PFSK-1 (cell line): ENCODE measurements at regions not wholly inside any gene's neighbourhood (a gene's known extent, or its start where the extent isn't known, plus 50 kb on each side); places are given as distances from the start of the nearest gene placed in this dataset.

Experiments used
- FOXP2 ChIP-seq: optimal IDR thresholded peaks from 2 replicates; pipeline ENCODE3; 2011; ENCODE audit warnings: borderline replicate concordance, control low read depth, inconsistent platforms; ENCODE audit not compliant: insufficient read depth; ENCODE audit errors: extremely low read length, extremely low read depth
- POLR2AphosphoS5 ChIP-seq: IDR thresholded peaks from 2 replicates; pipeline ENCODE4 v1.6.1; 2012; ENCODE audit warnings: low read depth, mild to moderate bottlenecking, control low read depth, low read length, moderate library complexity
- SIN3A ChIP-seq: IDR thresholded peaks from 2 replicates; pipeline ENCODE4 v1.6.1; 2012; ENCODE audit warnings: mild to moderate bottlenecking, low read length, moderate library complexity, borderline replicate concordance; ENCODE audit not compliant: insufficient read depth
- TAF1 ChIP-seq: IDR thresholded peaks from 2 replicates; pipeline ENCODE4 v1.6.1; 2012; ENCODE audit warnings: low read length, control low read depth, borderline replicate concordance; ENCODE audit not compliant: insufficient read depth
- TF ChIP-seq, protein P1 (sequence below), 2 experiments: IDR thresholded peaks; 2 replicates each; pipeline versions ENCODE4 v1.6.1 to v1.8.0; 2011 to 2012; ENCODE audit warnings: low read depth in 2 of 2, low read length in 2 of 2, control low read depth in 1 of 2, inconsistent platforms in 1 of 2, mild to moderate bottlenecking in 1 of 2, moderate library complexity in 1 of 2; ENCODE audit not compliant: insufficient read depth in 1 of 2

DNA sequence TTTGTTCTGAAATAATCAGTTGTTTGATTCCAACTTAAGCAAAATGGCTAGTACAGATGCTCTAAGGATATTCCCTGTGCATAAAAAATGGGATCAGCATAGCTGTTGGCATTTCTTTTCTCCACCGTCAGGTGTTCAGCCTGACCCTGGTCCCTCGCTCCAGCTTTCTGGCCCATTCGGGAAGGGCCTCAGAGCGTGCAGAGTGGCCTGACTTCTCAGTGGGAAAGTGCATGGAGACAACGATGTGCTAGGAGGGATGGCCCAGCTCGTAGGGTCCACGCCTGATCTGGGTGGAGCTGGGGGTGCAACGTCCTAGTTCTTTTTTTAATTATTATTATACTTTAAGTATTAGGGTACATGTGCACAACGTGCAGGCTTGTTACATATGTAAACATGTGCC lies 319.1 kb upstream of the IRX4 start:
- TF ChIP-seq, protein P1, sequence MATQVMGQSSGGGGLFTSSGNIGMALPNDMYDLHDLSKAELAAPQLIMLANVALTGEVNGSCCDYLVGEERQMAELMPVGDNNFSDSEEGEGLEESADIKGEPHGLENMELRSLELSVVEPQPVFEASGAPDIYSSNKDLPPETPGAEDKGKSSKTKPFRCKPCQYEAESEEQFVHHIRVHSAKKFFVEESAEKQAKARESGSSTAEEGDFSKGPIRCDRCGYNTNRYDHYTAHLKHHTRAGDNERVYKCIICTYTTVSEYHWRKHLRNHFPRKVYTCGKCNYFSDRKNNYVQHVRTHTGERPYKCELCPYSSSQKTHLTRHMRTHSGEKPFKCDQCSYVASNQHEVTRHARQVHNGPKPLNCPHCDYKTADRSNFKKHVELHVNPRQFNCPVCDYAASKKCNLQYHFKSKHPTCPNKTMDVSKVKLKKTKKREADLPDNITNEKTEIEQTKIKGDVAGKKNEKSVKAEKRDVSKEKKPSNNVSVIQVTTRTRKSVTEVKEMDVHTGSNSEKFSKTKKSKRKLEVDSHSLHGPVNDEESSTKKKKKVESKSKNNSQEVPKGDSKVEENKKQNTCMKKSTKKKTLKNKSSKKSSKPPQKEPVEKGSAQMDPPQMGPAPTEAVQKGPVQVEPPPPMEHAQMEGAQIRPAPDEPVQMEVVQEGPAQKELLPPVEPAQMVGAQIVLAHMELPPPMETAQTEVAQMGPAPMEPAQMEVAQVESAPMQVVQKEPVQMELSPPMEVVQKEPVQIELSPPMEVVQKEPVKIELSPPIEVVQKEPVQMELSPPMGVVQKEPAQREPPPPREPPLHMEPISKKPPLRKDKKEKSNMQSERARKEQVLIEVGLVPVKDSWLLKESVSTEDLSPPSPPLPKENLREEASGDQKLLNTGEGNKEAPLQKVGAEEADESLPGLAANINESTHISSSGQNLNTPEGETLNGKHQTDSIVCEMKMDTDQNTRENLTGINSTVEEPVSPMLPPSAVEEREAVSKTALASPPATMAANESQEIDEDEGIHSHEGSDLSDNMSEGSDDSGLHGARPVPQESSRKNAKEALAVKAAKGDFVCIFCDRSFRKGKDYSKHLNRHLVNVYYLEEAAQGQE (IDR thresholded peaks at IDR 0.05; ENCODE audit: insufficient read depth in 1 of 2, low read depth in 2 of 2, low read length in 2 of 2), result no peak
- TF ChIP-seq POLR2AphosphoS5 (no peak), FOXP2 (no peak), SIN3A (no peak), TAF1 (no peak)

DNA sequence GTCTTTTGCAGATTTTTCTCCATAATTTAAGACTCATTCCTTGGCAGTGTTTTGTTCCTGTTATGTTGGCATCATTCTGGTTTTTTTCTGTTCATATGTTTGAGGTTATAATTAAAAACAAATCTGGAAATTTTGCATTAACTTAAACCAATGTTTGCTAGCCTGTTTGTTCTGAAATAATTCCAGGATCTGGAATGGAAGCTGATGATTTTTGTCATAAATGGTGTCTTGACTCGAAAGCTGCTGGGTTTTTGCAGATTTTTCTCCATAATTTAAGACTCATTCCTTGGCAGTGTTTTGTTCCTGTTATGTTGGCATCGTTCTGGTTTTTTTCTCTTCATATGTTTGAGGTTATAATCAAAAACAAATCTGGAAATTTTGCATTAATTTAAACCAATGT lies 318.7 kb upstream of the IRX4 start:
- TF ChIP-seq FOXP2 (no peak), TAF1 (no peak), SIN3A (no peak), POLR2AphosphoS5 (no peak)
- TF ChIP-seq, protein P1 (IDR thresholded peaks at IDR 0.05; ENCODE audit: insufficient read depth in 1 of 2, low read depth in 2 of 2, low read length in 2 of 2), result no peak

DNA sequence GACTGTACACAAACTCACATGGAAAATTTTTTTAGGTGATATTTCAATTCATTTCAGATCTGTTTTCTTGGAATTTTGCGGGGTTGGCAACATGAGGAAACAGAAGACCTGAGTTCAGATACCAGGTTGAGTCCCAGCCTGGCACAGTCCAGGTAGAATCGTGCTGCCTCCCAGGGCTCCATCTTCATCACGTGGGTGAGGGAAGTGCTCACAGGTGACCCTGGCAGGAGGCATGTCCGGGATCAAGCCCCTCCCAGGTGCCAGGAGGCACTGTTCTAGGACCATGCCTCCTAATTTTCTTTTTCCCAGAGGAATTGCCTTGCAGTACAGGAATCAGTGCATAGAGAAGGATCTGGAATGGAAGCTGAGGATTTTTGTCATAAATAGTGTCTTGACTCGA lies 318.3 kb upstream of the IRX4 start:
- TF ChIP-seq SIN3A, result no peak
- TF ChIP-seq, protein P1 (IDR thresholded peaks at IDR 0.05; ENCODE audit: insufficient read depth in 1 of 2, low read depth in 2 of 2, low read length in 2 of 2), result no peak
- no peak for TF ChIP-seq FOXP2
- no peak for TF ChIP-seq TAF1
- TF ChIP-seq POLR2AphosphoS5, result no peak

DNA sequence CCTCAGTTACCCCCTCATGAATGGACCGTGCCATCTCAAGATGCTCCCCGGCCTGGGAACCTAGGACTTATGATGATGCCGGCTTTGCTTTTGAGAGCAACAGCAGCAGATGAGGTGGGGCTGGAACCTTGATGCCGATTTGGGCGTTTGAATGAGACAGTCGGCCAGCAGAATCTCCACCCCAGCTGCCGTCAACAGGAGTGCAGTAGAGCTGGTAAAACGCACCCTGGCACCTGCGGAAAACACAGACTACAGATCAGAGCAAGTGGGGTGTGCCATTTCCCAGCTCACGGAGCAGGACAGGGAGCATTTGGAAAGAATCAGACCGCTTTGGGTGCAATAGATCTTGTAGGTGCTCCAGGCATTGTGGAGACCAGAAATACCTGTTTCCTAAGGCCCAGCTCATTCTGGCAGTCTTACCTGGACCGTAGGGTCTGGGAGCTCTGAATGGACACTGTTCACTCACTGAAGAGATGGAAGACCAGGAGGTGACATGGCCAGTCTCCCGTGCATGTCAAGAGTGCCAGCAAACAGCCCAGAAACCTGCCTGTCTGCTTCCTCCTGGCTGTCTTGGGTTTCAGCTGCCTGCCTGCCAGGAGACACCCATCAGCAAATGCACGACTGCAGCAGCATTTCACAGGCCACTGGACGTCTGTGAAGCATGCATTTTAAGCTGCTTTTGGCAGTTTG lies 317.7 kb upstream of the IRX4 start:
- TF ChIP-seq FOXP2, result no peak
- TF ChIP-seq POLR2AphosphoS5, result no peak
- no peak for TF ChIP-seq SIN3A
- TF ChIP-seq, protein P1 (IDR thresholded peaks at IDR 0.05; ENCODE audit: insufficient read depth in 1 of 2, low read depth in 2 of 2, low read length in 2 of 2), result no peak
- TF ChIP-seq TAF1, result no peak

DNA sequence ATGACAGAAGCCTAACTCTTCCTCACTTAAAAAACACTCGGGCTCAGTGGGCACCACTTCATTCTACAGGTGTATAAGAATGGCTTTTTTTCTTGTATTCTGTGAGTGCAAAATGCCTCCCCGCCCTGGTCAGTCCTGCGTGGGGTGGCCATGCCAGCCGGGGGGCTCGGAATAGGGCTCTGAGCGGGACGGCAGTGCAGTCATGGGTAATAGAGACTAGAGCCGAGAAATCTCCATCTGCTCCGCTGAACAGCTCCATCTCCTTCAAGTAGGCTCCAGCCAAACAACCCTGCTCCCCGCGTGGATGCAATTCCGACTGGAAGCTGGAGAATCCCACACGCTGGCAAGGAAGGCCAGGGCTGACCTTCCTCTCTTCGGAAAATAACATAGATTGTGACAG lies 317.0 kb upstream of the IRX4 start:
- TF ChIP-seq, protein P1 (IDR thresholded peaks at IDR 0.05; ENCODE audit: insufficient read depth in 1 of 2, low read depth in 2 of 2, low read length in 2 of 2), result no peak
- TF ChIP-seq POLR2AphosphoS5 (no peak), TAF1 (no peak), SIN3A (no peak), FOXP2 (no peak)
